GM12878 (cell line): ENCODE measurements at regions not wholly inside any gene's neighbourhood (a gene's known extent, or its start where the extent isn't known, plus 50 kb on each side); places are given as distances from the start of the nearest gene placed in this dataset.

Source experiments
- CHD2 ChIP-seq: IDR thresholded peaks from 2 replicates; pipeline ENCODE4 v1.6.1; 2011; ENCODE audit warnings: low read depth, low read length, improper control_type of control experiment, borderline replicate concordance
- CUX1 ChIP-seq: IDR thresholded peaks from 2 replicates; pipeline ENCODE4 v1.6.1; 2012; ENCODE audit warnings: improper control_type of control experiment, low read depth, low read length; ENCODE audit not compliant: insufficient replicate concordance
- DPF2 ChIP-seq: fragments of 450-650 bp; IDR thresholded peaks from 2 replicates; pipeline ENCODE4 v1.6.1; 2017; ENCODE audit warnings: mild to moderate bottlenecking
- EGR1 ChIP-seq, 2 experiments: IDR thresholded peaks; 1 replicate in 1 of 2; 2 replicates in 1 of 2; pipeline ENCODE4 v1.6.1; 2011 to 2012; ENCODE audit warnings: low read depth in 2 of 2, low read length in 2 of 2, borderline replicate concordance in 1 of 2, mild to moderate bottlenecking in 1 of 2, moderate library complexity in 1 of 2
- HCFC1 ChIP-seq: fragments of 150-350 bp; IDR thresholded peaks from 2 replicates; pipeline ENCODE4 v1.6.1; 2014; ENCODE audit warnings: low read length
- MXI1 ChIP-seq: fragments of 150-350 bp; IDR thresholded peaks from 2 replicates; pipeline ENCODE4 v1.6.1; 2011; ENCODE audit warnings: low read depth, mild to moderate bottlenecking, inconsistent platforms, low read length, improper control_type of control experiment
- NFYB ChIP-seq: IDR thresholded peaks from 2 replicates; pipeline ENCODE4 v1.6.1; 2011; ENCODE audit warnings: low read depth, mild to moderate bottlenecking, low read length, improper control_type of control experiment, moderate library complexity; ENCODE audit not compliant: insufficient read depth
- RB1 ChIP-seq: fragments of 450-650 bp; formaldehyde crosslinking; IDR thresholded peaks from 2 replicates; pipeline ENCODE4 v1.6.1; 2017; ENCODE audit warnings: mild to moderate bottlenecking, borderline replicate concordance
- SMAD5 ChIP-seq: IDR thresholded peaks from 2 replicates; pipeline ENCODE4 v1.6.1; 2016; ENCODE audit warnings: antibody characterized with exemption, low read depth
- SPI1 ChIP-seq: IDR thresholded peaks from 2 replicates; pipeline ENCODE4 v1.6.1; 2011; ENCODE audit warnings: low read depth, mild to moderate bottlenecking, low read length, moderate library complexity, borderline replicate concordance; ENCODE audit not compliant: insufficient read depth
- TCF12 ChIP-seq: IDR thresholded peaks from 2 replicates; pipeline ENCODE4 v1.6.1; 2011; ENCODE audit warnings: low read depth, mild to moderate bottlenecking, low read length
- YY1 ChIP-seq: IDR thresholded peaks from 2 replicates; pipeline ENCODE4 v1.6.1; 2011; ENCODE audit warnings: low read depth, mild to moderate bottlenecking, low read length
- ZBTB40 ChIP-seq: fragments of 450-650 bp; IDR thresholded peaks from 2 replicates; pipeline ENCODE4 v1.6.1; 2016; ENCODE audit warnings: mild to moderate bottlenecking, moderate library complexity, borderline replicate concordance
- ZNF217 ChIP-seq: fragments of 450-650 bp; IDR thresholded peaks from 2 replicates; pipeline ENCODE4 v1.6.1; 2017; ENCODE audit warnings: antibody characterized with exemption, mild to moderate bottlenecking
- ZNF384 ChIP-seq: IDR thresholded peaks from 2 replicates; pipeline ENCODE4 v1.6.1; 2012; ENCODE audit warnings: low read depth, mild to moderate bottlenecking, low read length, improper control_type of control experiment, borderline replicate concordance
- TF ChIP-seq, protein P1 (sequence below): IDR thresholded peaks from 2 replicates; pipeline ENCODE4 v1.6.1; 2011; ENCODE audit warnings: borderline replicate concordance, low read depth, mild to moderate bottlenecking, moderate library complexity, low read length; ENCODE audit not compliant: insufficient read depth, poor library complexity, severe bottlenecking
- TF ChIP-seq, protein P2 (sequence below): fragments of 450-650 bp; IDR thresholded peaks from 2 replicates; pipeline ENCODE4 v1.6.1; 2016; ENCODE audit warnings: mild to moderate bottlenecking
- TF ChIP-seq, protein P3 (sequence below): fragments of 450-650 bp; IDR thresholded peaks from 2 replicates; pipeline ENCODE4 v1.6.1; 2014; ENCODE audit warnings: mild to moderate bottlenecking

GRCh38 chr13:52921194-52921593 lies 72.8 kb upstream of the PCDH8 start (continued):
- TF ChIP-seq, protein P1, sequence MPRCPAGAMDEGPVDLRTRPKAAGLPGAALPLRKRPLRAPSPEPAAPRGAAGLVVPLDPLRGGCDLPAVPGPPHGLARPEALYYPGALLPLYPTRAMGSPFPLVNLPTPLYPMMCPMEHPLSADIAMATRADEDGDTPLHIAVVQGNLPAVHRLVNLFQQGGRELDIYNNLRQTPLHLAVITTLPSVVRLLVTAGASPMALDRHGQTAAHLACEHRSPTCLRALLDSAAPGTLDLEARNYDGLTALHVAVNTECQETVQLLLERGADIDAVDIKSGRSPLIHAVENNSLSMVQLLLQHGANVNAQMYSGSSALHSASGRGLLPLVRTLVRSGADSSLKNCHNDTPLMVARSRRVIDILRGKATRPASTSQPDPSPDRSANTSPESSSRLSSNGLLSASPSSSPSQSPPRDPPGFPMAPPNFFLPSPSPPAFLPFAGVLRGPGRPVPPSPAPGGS = no peak
- TF ChIP-seq NFYB (no peak), MXI1 (peak; percentile 68), DPF2 (peak; percentile 98), CHD2 (peak; percentile 65), ZBTB40 (no peak), SPI1 (peak; percentile 100), EGR1 (IDR thresholded peaks at IDR 0.05; ENCODE audit: borderline replicate concordance in 1 of 2, low read depth in 2 of 2, low read length in 2 of 2) (no peak), SMAD5 (no peak), TCF12 (0 out of 2 replicates have a peak, but pooled peaks have one; percentile 20), RB1 (no peak), ZNF217 (no peak), HCFC1 (no peak), YY1 (peak; percentile 48; the same call in 1 of the 2 replicates), ZNF384 (no peak), CUX1 (no peak)
- TF ChIP-seq, protein P2, sequence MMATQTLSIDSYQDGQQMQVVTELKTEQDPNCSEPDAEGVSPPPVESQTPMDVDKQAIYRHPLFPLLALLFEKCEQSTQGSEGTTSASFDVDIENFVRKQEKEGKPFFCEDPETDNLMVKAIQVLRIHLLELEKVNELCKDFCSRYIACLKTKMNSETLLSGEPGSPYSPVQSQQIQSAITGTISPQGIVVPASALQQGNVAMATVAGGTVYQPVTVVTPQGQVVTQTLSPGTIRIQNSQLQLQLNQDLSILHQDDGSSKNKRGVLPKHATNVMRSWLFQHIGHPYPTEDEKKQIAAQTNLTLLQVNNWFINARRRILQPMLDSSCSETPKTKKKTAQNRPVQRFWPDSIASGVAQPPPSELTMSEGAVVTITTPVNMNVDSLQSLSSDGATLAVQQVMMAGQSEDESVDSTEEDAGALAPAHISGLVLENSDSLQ = peak; percentile 79
- TF ChIP-seq, protein P3, sequence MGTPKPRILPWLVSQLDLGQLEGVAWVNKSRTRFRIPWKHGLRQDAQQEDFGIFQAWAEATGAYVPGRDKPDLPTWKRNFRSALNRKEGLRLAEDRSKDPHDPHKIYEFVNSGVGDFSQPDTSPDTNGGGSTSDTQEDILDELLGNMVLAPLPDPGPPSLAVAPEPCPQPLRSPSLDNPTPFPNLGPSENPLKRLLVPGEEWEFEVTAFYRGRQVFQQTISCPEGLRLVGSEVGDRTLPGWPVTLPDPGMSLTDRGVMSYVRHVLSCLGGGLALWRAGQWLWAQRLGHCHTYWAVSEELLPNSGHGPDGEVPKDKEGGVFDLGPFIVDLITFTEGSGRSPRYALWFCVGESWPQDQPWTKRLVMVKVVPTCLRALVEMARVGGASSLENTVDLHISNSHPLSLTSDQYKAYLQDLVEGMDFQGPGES = no peak
